ENCODE measurements at regions not wholly inside any gene's neighbourhood (a gene's known extent, or its start where the extent isn't known, plus 50 kb on each side); places are given as distances from the start of the nearest gene placed in this dataset.

DNA sequence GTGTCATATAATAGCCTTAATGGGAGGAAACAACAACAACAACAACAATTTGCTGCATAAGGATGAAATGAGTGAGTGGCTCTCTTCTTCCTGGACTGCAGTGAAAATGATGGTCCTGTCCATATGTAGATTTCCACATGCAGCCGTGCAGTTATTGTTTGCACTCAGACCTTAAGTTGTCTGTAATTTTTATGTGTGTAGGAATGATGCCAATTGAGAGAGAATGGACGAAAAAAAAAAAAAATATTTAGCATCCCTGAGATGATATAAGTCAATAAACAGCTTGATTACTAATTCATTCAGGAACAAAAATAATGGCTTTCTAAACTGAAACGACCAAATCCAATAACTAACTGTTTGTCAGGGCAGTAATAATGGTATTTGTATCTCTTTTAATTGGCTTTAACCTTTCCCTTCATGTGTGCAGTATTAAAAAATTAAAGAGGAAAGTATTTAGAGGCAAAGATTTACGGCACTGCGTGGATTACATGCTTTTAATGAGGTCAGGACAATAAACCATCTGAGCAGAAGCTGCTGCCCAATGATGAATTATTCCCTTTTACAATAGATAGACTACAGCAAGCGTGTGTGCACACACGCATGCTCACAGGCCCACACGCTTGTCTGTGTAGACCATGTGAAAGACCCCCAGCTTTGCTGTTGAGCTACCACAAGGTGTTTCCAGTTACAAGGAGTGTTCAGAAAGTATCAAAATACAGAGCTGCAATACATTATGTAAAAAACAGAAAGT is 459.5 kb upstream of the WWC1 start:
- no peak for DNase-seq (ENCODE audit: low read depth)
- TF ChIP-seq CTCF (conservative IDR thresholded peaks at IDR 0.05; ENCODE audit: low read depth, low read length), result no peak

DNA sequence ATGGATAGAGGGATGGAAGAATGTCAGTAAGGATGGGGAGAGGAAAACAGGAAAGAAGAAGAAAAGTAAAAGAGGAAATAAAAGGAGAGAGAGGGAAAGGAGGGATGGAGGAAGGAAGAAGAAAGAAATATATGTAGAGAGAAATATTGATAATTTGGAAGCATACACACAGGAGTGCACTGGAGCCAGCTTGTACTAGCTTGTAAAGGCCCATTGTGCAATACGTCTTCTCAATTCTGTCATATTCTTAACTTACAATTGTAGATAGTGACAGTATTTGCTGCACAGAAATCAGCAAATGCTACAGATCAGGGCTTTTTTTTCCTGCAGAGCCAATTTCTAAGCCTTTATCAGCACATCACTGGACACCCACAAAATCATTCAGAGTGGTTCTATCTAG is 458.8 kb upstream of the WWC1 start:
- no peak overlapping the region for H3K4me3 ChIP-seq (ENCODE audit: low read length)
- TF ChIP-seq CTCF (conservative IDR thresholded peaks at IDR 0.05; ENCODE audit: low read depth, low read length), result no peak
- no peak for DNase-seq (ENCODE audit: low read depth)

More for the DNA sequence above, 459.5 kb upstream of the WWC1 start:
- H3K4me3 ChIP-seq (ENCODE audit: low read length), result no peak overlapping the region

DNA sequence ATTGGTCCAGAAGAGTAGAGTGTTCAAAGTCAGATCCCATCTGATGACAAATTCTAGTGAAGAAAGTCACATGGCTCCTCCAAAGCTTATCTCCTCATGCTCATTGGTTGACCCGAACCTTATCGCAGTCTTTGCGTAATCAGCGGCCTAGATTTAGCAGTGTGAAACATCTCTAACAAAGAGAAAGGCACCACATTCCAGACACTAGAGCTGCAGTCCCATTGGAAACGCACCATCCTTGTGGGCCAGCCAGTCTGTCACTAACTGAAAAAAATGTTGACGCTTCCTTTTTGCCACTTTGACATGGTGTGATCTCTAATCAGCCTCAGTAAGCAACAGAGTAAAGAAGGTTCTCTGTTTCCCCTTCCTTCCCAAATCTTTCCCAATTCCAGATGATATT is 458.0 kb upstream of the WWC1 start:
- no peak for DNase-seq (ENCODE audit: low read depth)
- TF ChIP-seq CTCF (conservative IDR thresholded peaks at IDR 0.05; ENCODE audit: low read depth, low read length), result no peak
- no peak overlapping the region for H3K4me3 ChIP-seq (ENCODE audit: low read length)

DNA sequence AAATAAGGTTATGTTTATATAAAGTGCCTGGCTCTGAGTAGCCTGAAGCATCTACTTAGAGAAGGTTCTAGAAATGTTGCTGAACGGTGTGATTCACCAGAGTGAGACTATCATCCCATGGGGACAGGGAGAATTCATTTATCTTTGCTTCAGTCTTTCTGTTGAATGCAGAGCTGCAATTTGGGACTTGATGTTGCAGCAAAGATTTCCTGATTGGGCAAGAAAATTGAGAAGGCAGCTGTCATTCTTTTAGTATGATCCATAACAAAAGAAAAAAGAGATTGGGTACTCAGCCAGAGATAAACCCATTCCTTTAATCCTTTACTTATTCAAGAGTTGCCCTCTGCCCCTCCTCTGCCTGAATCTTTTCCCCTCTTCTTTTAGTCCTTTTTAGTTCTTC is 456.3 kb upstream of the WWC1 start:
- no peak for DNase-seq (ENCODE audit: low read depth)
- no peak for TF ChIP-seq CTCF (conservative IDR thresholded peaks at IDR 0.05; ENCODE audit: low read depth, low read length)
- no peak overlapping the region for H3K4me3 ChIP-seq (ENCODE audit: low read length)

GRCh38 chr5:167837127-167837526 is 454.3 kb upstream of the WWC1 start:
- no peak overlapping the region for H3K4me3 ChIP-seq (ENCODE audit: low read length)
- TF ChIP-seq CTCF (conservative IDR thresholded peaks at IDR 0.05; ENCODE audit: low read depth, low read length), result no peak
- DNase-seq (ENCODE audit: low read depth), result no peak

- no peak overlapping the region for H3K4me3 ChIP-seq (ENCODE audit: low read length)
- DNase-seq (ENCODE audit: low read depth), result no peak
- TF ChIP-seq CTCF (conservative IDR thresholded peaks at IDR 0.05; ENCODE audit: low read depth, low read length), result no peak
Observed at GRCh38 chr5:167839065-167839464, 452.4 kb upstream of the WWC1 start.

DNA sequence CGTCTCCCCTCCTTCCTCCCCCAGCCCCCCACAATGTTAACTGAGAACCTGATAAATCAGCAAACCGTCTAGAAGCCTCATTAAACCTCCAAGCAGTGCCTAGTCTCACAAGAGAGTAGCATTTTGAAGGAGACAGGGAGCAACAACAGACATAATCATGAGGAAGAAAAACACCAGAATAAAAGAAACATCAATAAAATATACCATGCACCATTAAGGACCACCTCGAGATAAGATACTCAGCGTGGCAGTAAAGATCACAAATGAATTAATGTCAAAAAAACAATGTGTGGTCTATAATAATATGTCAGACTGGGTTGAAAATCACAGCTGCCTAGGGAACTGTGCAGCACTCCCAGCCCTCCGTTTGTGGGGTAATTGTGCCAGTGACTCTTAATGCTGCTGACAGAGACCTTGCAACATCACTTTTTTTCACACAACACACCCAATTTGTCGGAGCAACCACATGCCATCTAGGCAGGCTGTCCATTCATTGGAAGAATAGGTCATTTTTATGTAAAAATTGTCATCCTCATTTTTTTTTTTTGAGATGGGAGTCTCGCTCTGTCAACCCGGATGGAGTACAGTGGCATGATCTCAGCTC is 450.8 kb upstream of the WWC1 start:
- no peak for TF ChIP-seq CTCF (conservative IDR thresholded peaks at IDR 0.05; ENCODE audit: low read depth, low read length)
- H3K4me3 ChIP-seq (ENCODE audit: low read length), result no peak overlapping the region
- DNase-seq (ENCODE audit: low read depth), result no peak
